Heart left ventricle (tissue), 16 donors: ENCODE measurements at regions not wholly inside any gene's neighbourhood (a gene's known extent, or its start where the extent isn't known, plus 50 kb on each side); places are given as distances from the start of the nearest gene placed in this dataset.

ENCODE experiments used
- ATAC-seq, 4 donors: fragments of 200-7000 bp; cut with Tn5 transposase; one replicate each; pipeline ENCODE4 v1.9.1; 2020 to 2022; ENCODE audit warnings: moderate library complexity in 4 of 4, mild to moderate bottlenecking in 3 of 4, moderate number of reproducible peaks in 1 of 4
- DNase-seq, 5 donors: peaks; one replicate each; pipeline ENCODE4 v3.0.0-alpha.2; 2020
- H3K27ac ChIP-seq, 12 donors: fragments of 200-600 bp; sonication (generic) in 4 of 12; one replicate each; pipeline versions ENCODE4 v1.5.0 to v1.8.0; 2016 to 2022; ENCODE audit warnings: mild to moderate bottlenecking in 2 of 12
- H3K27me3 ChIP-seq, 9 donors: fragments of 200-600 bp; sonication (generic) in 2 of 9; one replicate each; pipeline versions ENCODE4 v1.5.1 to v1.8.0; 2016 to 2022; ENCODE audit warnings: mild to moderate bottlenecking in 3 of 9
- H3K36me3 ChIP-seq, 9 donors: fragments of 200-600 bp; sonication (generic) in 2 of 9; one replicate each; pipeline versions ENCODE4 v1.5.0 to v1.8.0; 2018 to 2022; ENCODE audit warnings: mild to moderate bottlenecking in 2 of 9
- H3K4me1 ChIP-seq, 12 donors: fragments of 200-600 bp; sonication (generic) in 4 of 12; one replicate each; pipeline versions ENCODE4 v1.5.0 to v1.8.0; 2016 to 2022; ENCODE audit warnings: mild to moderate bottlenecking in 3 of 12
- H3K4me3 ChIP-seq, 12 donors: fragments of 200-600 bp; sonication (generic) in 4 of 12; one replicate each; pipeline versions ENCODE4 v1.5.0 to v1.8.0; 2017 to 2022; ENCODE audit warnings: mild to moderate bottlenecking in 9 of 12, moderate library complexity in 4 of 12
- H3K9me3 ChIP-seq, 12 donors: fragments of 200-600 bp; sonication (generic) in 4 of 12; one replicate each; pipeline versions ENCODE4 v1.5.0 to v1.8.0; 2016 to 2022; ENCODE audit warnings: mild to moderate bottlenecking in 1 of 12
- POLR2A ChIP-seq, 2 donors: fragments of 450-650 bp; IDR thresholded peaks; one replicate each; pipeline ENCODE4 v1.6.1; 2017; ENCODE audit warnings: antibody characterized with exemption in 2 of 2, mild to moderate bottlenecking in 2 of 2, moderate library complexity in 2 of 2
- WGBS, 4 donors: extraction: QIAGEN DNeasy Blood & Tissue Kit in 2 of 4; methylation state at CpG; one replicate each; pipeline versions ENCODE4 v1.1.5 to v1.1.7; 2013 to 2018; 5-methylcytosine and 5-hydroxymethylcytosine counted together
- intact Hi-C, 10 donors: fragments of 100-400 bp; cut with DNase I; formaldehyde crosslinking; loops; one replicate each; pipeline versions ENCODE4 v1.11.1 to v1.14.2; 2022
- TF ChIP-seq, protein P1 (sequence below), 12 donors: fragments of 200-600 bp; sonication (generic) in 4 of 12; IDR thresholded peaks; one replicate each; pipeline versions ENCODE4 v1.5.0 to v1.8.0; 2018 to 2022; ENCODE audit warnings: antibody characterized with exemption in 12 of 12, mild to moderate bottlenecking in 5 of 12
- donor health status: ischemic (EF 13 %, LVEDD 7.1; RV severe dilation, severe dysfunction).
- donor health status: healthy with polysubstance abuse.
- donor health status: DM: no; HTN: yes; CAD: no.
- donor health status: DM: no; HTN: no; CAD: no.
- donor health status: ischemic (EF 25% LVEDD 6.9; RV normal size, moderate dysfunction).
- donor health status: ischemic (EF 25% LVEDD 5.7; RV mildly dilated, moderate dysfunction).
- donor health status: healthy.
- donor health status: DM: yes; HTN: yes; CAD: no.
- donor health status: ischemic (EF 35%, LVEDD 5.7; RV mildly dilated, moderate dysfunction).
- donor health status: nonischemic (EF 11% LVEDD 7.7; RV severe dilation, severe dysfunction).
- donor health status: DM: yes; HTN: yes; CAD: no.
- donor health status: PGD.
- donor health status: ischemic (EF 29% LVEDD 5.4; RV normal size, mild dysfunction).
- donor health status: nonischemic (EF 23%, LVEDD 6.1; RV moderate dilation, normal function).

DNA sequence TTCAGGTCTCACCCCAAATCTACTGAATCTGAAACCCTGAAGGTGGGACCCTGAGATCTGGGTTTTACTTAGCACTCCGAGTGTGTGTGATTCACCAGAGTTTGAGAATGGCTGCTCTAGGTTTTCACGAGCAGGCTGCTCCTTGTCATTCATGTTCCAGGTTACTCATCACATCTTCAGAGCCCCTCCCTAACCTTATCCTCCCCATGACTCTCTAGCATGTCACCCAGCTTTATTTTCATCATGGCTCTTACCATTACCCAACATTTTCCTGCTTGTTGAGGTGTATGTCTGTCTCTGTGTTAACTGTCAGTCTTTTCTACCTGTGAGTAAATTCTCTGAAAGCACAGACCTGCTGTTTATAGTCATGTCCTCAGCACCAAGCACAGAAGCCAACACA, 319.2 kb downstream of the NSG2 start:
- Histone ChIP-seq H3K9me3 (peaks cover 0 to 17% (median 11%) of the 10 kb centered on the region in 12 donors), H3K36me3 (no peaks in the 10 kb centered on the region), H3K4me1 (no peaks in the 10 kb centered on the region), H3K27me3 (peaks cover 0 to 8% (median 0%) of the 10 kb centered on the region in 9 donors), H3K27ac (no peak overlapping the region), H3K4me3 (no peak overlapping the region)
- ATAC-seq (no peak), DNase-seq (no peak)
- no peak for TF ChIP-seq POLR2A (IDR thresholded peaks at IDR 0.05)
- TF ChIP-seq, protein P1, sequence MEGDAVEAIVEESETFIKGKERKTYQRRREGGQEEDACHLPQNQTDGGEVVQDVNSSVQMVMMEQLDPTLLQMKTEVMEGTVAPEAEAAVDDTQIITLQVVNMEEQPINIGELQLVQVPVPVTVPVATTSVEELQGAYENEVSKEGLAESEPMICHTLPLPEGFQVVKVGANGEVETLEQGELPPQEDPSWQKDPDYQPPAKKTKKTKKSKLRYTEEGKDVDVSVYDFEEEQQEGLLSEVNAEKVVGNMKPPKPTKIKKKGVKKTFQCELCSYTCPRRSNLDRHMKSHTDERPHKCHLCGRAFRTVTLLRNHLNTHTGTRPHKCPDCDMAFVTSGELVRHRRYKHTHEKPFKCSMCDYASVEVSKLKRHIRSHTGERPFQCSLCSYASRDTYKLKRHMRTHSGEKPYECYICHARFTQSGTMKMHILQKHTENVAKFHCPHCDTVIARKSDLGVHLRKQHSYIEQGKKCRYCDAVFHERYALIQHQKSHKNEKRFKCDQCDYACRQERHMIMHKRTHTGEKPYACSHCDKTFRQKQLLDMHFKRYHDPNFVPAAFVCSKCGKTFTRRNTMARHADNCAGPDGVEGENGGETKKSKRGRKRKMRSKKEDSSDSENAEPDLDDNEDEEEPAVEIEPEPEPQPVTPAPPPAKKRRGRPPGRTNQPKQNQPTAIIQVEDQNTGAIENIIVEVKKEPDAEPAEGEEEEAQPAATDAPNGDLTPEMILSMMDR (IDR thresholded peaks at IDR 0.05), result no peak
- intact Hi-C loops, result no loop called here
- WGBS, 4 donors, result 85 to 88% (median 87%) methylated on average over 2 of the region's 2 CpGs

GRCh38 chr5:174371600-174372094, 326.1 kb downstream of the NSG2 start:
- ATAC-seq, result no peak
- no peak for DNase-seq
- Histone ChIP-seq H3K4me3 (no peak overlapping the region), H3K4me1 (no peaks in the 10 kb centered on the region), H3K36me3 (no peaks in the 10 kb centered on the region), H3K27me3 (peaks cover 0 to 1% (median 0%) of the 10 kb centered on the region in 9 donors), H3K9me3 (no peaks in the 10 kb centered on the region), H3K27ac (no peak overlapping the region)
- TF ChIP-seq POLR2A (IDR thresholded peaks at IDR 0.05), result no peak
- TF ChIP-seq, protein P1 (IDR thresholded peaks at IDR 0.05), result no peak
- intact Hi-C loops, result no loop called here
- WGBS, 4 donors, result 38 to 48% (median 42%) methylated on average over 7 to 10 of the region's 10 CpGs

DNA sequence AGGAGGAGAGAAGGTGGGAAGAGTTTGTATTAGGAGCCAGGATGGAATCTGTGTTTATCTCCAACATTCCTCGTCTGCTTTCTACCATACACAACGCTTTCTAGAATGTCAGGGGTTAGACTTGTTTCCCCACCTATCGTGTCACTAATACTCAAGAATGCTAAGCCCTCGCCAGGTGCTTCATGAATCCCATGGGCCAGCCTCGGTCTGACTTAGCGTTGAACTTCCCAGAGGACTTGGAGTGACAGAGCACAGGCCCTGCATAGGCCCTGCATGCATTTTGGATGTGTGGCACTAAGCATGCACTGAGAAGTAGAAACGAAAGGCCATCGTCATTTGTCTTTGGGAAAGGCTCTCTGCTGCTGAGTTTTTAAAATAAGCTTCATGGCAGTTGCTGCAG, 328.7 kb downstream of the NSG2 start:
- no peak for TF ChIP-seq POLR2A (IDR thresholded peaks at IDR 0.05)
- TF ChIP-seq, protein P1 (IDR thresholded peaks at IDR 0.05), result no peak
- WGBS, 4 donors, result 56 to 65% (median 61%) methylated on average over 8 of the region's 8 CpGs
- ATAC-seq, result no peak

DNA sequence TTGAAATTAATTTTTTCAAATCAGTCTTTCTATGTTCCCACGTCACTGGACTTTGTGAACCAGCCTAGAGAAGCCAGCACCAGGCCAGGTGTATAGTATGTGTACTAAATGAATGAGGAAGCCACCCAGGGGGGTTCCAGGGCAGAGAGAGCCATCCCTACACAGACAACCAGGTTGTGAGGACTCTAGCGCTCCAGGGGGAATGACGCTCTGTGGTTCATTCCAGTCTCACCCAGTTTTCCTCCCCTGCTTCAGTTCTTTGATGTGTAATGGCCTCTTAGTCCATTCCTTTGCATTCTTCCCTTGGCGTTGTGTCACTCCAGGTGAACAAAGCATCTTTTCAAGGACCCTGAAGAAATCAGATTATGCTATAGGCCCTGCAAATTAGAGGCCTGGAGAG, 330.6 kb downstream of the NSG2 start:
- H3K9me3 ChIP-seq, result peaks cover 0 to 4% (median 0%) of the 10 kb centered on the region in 12 donors
- ATAC-seq (no peak), DNase-seq (no peak)
- WGBS, 4 donors, result 61 to 86% (median 83%) methylated on average over 4 of the region's 4 CpGs
- H3K4me1 ChIP-seq, result no peaks in the 10 kb centered on the region
- no peak for TF ChIP-seq POLR2A (IDR thresholded peaks at IDR 0.05)
- TF ChIP-seq, protein P1 (IDR thresholded peaks at IDR 0.05), result no peak
- H3K36me3 ChIP-seq, result no peaks in the 10 kb centered on the region
- no peaks in the 10 kb centered on the region for H3K27me3 ChIP-seq
- intact Hi-C loops, result loop anchor here in 1 of 10 donors (5.0 kb wide), 1 partner anchor 261 kb away; no protein-coding TSS in a partner anchor
- no peak overlapping the region for H3K4me3 ChIP-seq
- H3K27ac ChIP-seq, result no peak overlapping the region

More for the DNA sequence above, 328.7 kb downstream of the NSG2 start:
- Histone ChIP-seq H3K27ac (no peak overlapping the region), H3K9me3 (peaks cover 0 to 4% (median 0%) of the 10 kb centered on the region in 12 donors), H3K27me3 (no peaks in the 10 kb centered on the region), H3K4me1 (no peaks in the 10 kb centered on the region), H3K4me3 (no peak overlapping the region), H3K36me3 (no peaks in the 10 kb centered on the region)
- intact Hi-C loops, result no loop called here
- no peak for DNase-seq
